GM18511 (cell line): ENCODE measurements at regions not wholly inside any gene's neighbourhood (a gene's known extent, or its start where the extent isn't known, plus 50 kb on each side); places are given as distances from the start of the nearest gene placed in this dataset.
A peak's percentile ranks its signal among the peaks of the same experiment; 100 is the strongest.

Experiments used
- ATAC-seq: cut with Tn5 transposase; IDR thresholded peaks from one replicate; pipeline ENCODE4 v1.9.1; 2021; ENCODE audit warnings: mild to moderate bottlenecking, moderate library complexity; ENCODE audit not compliant: unreplicated experiment

DNA sequence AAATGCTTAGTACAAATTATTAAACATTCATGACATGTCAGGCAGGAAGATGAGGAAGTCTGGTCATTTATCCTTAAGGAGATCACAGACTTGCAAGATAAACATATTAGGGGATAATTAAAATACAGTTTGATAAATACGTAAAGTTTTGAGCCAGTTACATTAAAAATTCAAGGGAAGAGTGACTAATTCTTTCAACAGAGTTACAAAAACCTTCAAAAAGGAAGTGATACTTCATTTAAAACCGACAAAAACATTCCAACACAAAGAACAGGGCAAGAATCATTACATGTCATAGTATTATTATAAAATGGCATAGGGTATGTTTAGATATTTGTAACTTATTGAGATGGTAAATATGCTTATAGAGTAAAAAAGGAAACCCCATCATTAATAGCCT lies 636.0 kb downstream of the NR4A2 start:
- ATAC-seq: no peak

DNA sequence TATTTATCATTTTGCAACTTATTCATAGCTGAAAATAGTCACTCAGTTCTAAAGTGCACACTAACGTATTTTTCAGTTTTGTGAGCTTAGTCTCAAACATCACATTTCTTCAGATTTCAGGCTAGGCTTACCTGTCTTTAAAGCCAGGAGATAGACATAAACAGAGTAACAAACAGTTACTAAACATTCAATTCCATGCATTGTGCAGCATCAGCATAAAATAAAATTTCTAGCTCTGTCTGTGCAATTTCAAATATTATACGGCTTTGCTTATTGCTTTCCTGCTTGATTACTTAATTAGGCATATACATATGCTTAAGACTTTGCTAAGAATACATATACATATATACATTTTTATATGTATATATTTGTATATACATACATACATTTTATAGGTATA lies 637.0 kb downstream of the NR4A2 start:
- ATAC-seq: no peak

DNA sequence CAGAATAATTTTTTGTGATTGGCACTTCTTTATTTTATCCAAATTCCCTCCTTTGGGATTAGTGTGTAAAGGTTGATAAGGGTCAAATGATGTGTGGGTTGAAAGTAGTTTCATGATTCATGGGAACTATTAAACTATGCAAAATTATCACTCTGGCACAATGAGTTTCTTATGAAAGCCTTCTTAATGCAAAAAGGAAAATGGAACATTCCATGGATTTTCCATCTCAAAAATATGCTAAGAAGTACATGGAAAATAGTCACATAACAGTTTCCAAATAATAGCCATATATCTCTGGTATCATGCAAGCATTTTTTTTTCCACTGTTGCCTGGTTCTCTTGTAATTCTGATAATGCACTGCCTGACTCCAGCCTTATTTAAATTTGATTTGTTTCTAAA lies 639.7 kb downstream of the NR4A2 start:
- no peak for ATAC-seq

DNA sequence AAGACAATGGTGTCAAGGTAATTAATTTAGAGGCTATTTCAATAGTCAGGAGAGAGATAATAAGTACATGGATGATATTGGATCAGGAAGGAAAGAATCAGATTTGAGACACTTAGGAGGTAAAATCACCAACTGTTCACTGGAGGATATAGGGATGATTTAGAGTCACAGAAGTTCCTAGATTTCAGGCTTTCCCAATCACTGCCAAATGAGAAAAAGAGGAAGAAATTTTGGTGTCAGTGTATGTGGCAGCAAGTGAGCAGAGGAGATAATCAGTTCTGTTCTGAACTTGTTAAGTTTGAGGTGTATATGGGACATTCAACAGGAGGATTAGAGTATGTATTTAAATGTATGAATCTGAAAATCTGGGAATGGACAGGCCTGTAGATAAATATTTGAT lies 640.4 kb downstream of the NR4A2 start:
- no peak for ATAC-seq

DNA sequence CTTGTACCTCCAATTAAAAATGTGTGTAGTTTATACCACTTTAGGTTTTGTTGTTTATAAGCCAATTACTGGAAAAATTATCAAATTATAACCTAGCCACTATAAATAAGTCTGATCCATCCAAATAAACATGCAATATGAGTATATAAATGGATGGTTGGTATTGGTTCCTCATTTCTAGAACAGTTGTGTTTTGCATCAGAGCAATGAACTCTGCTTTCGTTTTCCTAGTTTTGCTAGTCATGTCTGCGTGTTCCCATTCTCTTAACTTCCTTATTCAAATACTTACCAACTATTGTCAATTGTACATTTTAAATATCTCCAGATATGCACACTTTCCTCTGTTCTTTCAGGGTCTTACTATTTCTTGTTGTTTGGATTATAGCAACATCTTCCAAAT lies 641.7 kb downstream of the NR4A2 start:
- ATAC-seq: peak; percentile 93

DNA sequence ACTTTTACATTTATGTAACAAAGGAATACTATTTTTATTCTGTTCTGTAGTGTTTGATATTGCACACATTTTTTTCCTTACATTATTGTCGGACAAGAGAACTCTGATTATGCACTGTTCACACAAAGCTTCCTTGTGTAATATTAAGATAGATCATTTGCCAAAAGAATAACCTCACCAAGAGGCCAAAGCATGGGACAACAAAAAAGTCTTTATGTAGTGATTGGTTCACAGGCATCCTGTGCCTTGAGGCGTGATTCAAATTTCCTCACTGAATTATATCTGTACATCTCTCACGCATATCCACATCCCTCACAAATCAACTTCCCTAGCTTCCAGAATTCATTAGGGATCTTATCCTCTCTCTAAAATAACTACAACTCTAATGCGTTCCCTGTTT lies 642.7 kb downstream of the NR4A2 start:
- no peak for ATAC-seq

DNA sequence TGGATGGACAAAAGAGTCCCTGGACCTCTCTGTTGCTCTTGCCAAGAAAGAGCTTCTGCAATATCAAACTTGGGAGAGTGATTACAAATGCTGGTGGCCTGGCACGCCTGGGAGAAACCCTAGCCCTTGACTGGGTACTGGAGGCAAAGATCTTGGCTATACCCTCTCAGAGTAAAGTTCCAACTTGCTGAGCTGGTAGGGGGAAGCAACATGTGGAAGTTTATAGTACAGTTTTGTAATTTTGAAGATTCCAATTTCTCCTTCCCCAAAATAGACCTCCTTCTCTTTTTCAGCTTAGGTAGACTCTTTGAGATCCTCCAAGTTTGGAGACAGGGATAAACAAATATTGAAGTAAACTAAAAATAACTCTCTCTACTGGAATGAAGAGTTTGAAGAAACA lies 645.3 kb downstream of the NR4A2 start:
- no peak for ATAC-seq

DNA sequence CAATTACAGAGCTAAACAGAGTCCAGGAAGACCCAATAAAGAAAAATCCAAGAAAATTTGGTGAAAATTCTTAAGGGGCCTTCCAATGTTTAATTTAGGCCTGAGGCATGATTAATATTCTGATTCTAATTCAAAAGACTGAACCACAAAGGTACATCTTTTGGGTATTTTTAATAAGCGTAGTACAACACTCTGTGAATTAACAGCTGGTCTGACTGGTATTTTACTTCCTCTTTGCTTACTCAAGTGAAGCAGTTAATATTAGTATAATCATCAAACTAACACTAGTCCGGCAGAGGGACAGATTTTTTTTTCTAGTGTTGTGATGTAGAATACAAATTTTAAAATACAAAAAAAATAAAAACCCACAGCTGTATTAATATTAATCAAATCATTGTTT lies 652.9 kb downstream of the NR4A2 start:
- peak; percentile 82 for ATAC-seq

DNA sequence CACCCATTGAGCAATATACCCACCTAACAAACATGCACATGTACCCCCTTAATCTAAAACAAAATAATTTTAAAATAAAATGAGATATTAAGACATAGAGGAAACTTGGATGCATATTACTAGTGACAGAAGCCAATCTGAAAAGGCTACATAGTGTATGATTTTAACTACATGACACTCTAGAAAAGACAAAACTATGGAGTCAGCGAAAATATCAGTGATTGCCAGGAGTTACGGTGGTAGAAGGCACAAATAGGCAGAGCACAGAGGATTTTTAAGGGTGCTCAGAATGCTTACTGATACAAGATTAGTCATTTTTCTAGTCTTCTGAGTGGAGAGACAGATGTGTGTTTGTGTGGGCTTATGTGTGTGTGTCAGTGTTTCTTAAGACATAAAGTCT lies 656.6 kb downstream of the NR4A2 start:
- ATAC-seq: no peak

DNA sequence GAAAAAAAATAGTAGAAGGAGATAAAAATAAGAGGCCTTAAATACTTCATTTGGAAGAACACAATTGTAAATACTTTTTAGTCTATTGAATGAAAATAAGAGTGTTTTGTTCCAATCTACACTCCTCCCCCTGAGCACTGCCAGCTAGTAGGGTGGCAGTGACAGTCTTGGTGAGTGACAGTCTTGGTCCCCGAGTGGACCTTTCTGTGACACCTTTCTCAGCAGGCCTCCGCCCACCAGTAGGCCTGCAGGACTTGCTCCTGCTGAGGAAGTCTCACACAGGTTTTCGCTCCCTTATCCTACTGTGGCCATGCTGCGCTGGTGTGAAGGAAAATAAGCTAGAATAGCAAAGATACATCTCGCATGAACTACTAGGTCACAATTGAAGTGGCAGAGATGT lies 666.8 kb downstream of the NR4A2 start:
- no peak for ATAC-seq

DNA sequence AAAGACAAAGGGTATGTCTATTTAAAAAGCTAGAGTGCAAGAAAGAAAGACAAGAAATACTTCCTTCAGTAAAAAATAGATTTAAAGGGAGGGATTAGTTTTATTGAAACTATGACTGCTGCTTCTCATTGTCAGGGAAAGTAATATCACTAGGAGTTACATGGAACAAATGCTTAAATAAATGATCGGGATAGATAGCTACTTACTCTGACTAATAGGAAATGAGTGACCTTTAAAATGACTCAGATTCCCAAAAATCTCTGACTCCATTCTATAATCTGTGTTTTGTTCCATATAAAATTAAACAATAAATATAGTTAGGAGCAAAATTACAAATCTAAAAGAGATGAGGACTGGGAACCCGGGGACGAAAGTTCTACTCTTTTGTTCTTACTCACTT lies 669.3 kb downstream of the NR4A2 start:
- ATAC-seq: no peak

DNA sequence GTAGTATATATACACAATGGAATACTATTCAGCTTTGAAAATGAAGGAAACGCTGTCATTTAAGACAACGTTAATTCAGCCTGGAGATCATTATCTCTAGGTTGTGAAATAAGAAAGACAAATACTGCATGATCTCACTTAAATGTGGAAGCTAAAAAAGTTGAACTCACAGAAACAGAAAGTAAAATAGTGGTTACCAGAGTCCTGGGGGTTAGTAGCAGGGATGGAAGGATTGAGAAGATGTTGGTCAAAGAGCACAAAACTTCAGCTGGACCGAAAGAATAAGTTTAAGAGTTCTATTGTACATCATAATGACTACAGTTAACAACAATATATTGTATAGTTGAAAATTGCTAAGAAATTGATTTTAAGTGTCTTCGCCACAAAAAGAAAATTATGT lies 670.3 kb downstream of the NR4A2 start:
- no peak for ATAC-seq

DNA sequence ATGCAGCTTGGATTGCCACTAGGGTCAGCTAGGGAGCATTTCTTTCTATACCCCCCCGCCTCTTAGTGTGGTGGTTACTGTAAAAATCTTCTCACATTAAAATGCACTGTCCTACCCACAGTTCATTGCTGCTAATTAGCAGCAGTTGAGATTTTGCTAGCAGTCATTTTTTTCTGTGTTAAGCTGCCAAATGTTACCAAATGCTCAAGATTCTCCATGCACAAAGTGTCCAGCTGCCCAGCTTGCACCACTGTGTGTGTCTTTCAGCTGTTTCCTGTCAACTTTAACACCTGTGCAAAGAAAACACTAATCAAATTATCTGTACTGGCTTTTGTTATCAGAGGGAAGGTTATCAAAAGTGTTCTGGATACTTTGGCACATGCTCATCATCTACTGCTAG lies 679.3 kb downstream of the NR4A2 start:
- ATAC-seq: no peak

DNA sequence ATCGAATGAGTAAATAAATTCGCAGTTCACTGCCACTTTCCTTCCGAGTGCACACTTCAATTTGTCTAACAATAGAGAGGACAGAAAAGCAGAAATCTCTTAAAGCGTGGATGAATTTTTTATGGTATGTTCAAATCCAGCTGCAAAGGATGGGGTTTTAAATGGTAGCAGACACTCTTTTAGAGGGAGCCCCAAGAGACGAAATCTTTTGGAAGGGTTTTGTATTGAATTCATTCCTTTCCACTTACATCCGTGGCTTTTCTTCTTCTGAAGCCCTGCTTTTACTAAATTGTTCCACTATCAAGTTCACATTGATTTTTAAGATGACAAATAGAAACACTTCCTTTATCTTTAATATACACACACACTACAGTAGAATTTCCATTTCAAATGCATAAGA lies 680.7 kb downstream of the NR4A2 start:
- no peak for ATAC-seq

DNA sequence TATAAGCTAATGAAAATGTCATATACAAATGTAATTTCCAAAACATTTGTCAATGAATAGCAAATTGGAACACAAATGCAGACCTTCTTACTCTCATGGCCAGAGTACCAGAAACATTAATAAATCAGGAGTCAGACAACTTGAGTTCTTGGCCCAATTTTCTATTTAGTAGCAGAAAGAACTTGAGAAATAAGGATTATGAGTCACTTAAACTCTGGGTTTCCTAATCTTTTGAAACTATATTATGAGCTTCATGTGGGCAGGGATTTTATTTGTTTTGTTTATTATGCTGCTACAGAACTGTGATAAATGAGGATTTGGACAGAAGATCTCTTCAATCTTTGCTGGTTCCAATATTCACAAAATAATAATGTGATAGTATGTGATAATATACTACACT lies 686.7 kb downstream of the NR4A2 start:
- no peak for ATAC-seq

DNA sequence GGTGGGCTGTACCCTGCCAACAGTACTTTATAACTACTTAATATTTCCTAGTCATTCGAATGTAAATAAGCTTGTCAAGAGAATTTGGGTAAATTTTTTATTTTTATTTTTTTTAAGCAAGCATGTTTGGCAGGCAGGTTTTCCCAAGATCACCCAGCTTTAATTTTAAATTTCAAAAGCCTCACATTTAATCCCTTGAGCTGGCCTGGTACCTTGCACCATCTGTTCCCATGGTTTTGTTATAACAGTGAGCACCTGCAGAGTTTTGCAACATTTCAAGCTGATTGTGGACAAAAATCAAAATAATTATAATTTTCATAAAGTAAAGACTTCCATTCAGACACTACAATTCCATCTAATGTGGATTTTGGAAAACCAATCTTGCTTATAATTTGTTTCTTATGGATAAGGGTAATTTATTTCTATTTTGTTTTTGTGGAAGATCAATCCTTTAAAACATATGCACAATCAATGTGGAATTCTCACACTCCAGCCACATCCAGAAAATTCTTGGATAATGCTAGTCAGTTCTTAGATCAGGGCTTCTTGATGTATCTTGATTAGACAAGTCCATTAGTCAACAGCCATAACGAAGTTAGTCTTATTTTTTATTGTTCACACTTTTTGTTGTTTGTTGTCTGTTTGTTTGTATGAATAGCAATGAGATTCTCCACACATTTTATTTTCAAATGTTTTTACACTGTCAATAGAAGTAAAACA lies 689.3 kb downstream of the NR4A2 start:
- no peak for ATAC-seq

DNA sequence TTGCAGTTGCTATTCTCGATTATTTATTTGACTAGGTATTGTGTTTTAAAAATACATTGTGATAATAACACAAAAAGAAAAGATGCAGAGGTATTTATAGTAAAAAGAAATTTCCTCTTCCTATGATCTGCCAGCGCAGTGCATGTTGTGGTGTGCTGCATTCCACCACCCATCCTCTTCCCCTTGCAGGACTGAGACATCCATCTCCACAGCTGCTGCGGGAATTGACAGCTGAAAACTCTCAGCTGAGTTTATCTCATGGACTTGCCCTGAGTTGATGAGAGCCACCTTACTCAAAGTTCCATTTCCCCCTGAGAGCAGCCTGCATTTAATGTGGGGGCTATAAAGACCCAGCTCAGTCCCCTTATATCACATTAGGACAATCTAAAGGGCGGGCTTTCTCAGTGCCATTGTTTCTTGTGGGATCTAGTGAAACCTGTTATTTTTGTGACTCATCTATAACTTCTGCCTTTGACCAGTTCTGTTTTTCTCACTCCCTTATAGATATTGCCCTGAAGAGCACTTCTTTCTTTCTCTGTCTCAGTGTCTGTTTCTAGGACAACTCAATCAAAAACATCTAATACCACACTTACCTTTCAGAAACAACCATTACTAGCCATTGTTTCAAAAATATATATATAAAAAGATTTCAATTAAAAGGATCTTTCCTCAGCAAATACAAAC lies 698.5 kb downstream of the NR4A2 start:
- peak; percentile 62 for ATAC-seq

DNA sequence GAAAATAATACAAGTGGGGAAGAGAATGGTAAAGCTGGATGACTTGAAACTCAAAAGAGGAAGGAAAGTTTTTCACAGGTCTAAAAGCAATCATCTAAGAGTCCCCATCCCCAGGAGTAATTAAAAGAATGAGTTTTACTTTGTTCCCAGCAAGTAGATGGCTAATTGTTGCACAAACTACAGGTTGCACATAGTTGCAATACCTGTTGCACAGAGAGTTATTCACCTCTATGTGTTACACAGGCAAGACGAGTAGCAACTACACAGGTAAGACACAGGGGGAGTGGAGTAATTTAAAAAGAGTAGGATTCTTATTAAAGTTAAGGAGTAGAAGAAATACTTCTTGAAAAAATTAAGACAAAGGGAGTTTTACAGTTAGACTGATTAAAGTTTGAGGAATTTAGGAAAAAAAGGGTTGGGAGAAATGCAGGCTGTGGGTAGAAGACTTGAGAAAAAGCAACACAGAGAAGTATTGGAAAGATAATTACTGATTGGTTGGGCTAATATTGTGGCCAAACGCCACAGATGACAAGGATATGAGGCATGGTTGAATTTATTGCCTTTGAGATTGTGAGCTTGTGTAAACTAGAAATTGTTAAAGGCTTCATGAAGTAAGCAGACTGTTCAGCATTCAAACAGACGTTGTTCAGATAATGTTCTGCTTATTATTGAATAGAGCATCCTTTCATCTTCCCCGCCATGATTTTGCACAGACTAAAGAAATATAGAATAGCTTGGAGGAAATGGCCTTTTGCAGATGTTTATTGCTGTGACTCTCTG lies 699.3 kb downstream of the NR4A2 start:
- no peak for ATAC-seq

DNA sequence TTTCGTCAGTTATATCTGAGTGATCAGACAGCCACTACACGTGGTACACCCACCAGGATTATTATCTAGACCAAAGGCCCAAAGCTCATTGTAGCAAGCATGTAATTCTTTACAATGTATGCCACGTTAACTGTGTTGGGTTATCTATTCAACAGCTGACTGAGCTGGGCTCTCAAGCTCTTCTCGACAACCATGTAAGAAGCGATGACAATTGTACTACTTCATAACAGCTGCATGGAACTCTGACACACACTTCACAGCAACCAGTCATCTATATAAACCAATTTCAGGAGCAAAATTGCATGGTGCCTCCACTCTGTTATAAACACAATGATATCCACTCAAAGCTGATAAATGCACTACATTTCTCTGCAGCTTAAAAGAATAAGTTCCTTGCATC lies 701.8 kb downstream of the NR4A2 start:
- no peak for ATAC-seq

DNA sequence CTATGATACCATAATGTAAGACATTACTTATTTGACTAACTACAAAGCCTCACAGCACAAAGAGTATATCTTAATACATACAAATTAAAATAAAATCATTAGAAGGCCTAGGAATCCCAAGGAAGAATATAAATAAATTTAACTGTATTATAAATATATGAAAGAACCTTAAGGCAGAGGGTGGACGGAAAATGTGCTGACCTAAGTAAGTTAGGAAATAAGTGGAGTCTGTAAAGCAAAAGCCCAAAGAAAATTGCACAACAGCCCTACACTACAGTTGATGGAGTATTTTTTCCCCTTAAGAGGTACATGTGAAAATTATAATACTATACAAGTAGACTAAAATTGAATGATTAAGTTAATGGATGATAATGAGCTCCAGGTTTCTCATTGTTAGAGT lies 710.1 kb downstream of the NR4A2 start:
- ATAC-seq: no peak

DNA sequence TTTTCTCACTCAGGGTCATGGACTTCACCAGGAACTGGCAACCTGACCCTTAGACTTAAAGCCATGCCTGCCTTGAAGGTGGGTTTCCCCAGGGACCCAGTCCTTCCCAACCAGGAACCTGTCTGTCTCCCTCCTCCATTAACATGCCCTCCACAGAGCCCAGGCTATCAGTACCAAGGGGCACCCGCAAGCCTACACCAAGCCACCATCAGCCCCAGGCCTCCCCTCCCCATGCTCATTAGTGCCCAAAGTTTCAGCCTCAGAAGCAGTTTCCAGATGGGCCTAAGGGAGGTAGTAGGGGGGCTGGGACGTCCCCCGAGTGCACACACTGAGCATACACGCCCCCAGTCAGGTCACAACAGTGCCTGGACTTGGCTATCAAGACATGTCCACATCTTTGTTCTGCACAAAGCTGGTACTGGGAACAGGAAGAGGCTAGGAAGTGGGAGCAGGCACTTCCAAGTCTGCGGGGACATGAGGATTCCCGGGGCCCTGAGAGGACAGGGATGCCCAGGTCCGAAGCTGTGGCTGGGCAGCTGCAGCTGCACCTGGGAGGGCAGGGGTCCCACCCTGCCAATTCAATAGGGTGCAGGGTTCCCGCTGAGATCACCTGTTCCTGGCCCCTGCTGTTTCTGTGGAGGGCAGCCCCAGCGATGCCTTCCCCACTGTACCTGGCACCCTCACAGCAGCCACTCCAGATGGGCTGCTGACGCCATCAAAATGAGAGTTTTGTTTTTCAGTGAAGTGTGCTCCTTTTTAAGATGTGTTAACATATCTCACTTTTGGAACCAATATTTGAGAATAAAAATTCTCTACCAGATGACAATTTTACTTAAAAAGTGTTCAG lies 731.4 kb downstream of the NR4A2 start:
- ATAC-seq: no peak
